ENCODE measurements at regions not wholly inside any gene's neighbourhood (a gene's known extent, or its start where the extent isn't known, plus 50 kb on each side); places are given as distances from the start of the nearest gene placed in this dataset.

- DNase-seq (ENCODE audit: low spot score) (no peak), ATAC-seq (no peak), FAIRE-seq (no peak)
- CTCF ChIA-PET (ENCODE audit: low intra/inter-chr PET ratio, low total read pairs): no interaction called here
- in situ Hi-C loops (cut with HindIII; ENCODE audit: extremely low pct_ligation_motif_present, low pct_unique_long_range_greater_than_20kb) (no loop called here), intact Hi-C loops (cut with micrococcal nuclease; ENCODE audit: unreplicated experiment) (no loop called here)
- no peak for TF ChIP-seq ATF3 (CRISPR knock-in tag; IDR thresholded peaks at IDR 0.05)
- no peak for TF ChIP-seq HIVEP1 (CRISPR knock-in tag; IDR thresholded peaks at IDR 0.05)
- Histone ChIP-seq H3K27me3 (ENCODE audit: control insufficient read depth in 1 of 2, insufficient read depth in 2 of 2, low read length in 2 of 2) (no peaks in the 10 kb centered on the region), H3K4me1 (ENCODE audit: insufficient read depth, low read length) (no peaks in the 10 kb centered on the region), H3K27ac (ENCODE audit: extremely low read length, insufficient read depth, low read length) (no peak overlapping the region), H3K9me3 (ENCODE audit: low read length) (no peaks in the 10 kb centered on the region), H3K4me3 (replicated peaks in 1 of 3; ENCODE audit: insufficient read depth in 1 of 3, low read depth in 2 of 3, low read length in 3 of 3) (no peak overlapping the region), H3K4me2 (ENCODE audit: low read depth, low read length) (no peak overlapping the region), H3K79me2 (ENCODE audit: insufficient read depth, low read length) (no peaks in the 10 kb centered on the region), H3K9ac (ENCODE audit: insufficient read depth, low read depth, low read length) (no peak overlapping the region), H4K20me1 (ENCODE audit: insufficient read depth, low read length) (no peaks in the 10 kb centered on the region), H2AFZ (ENCODE audit: low read length) (no peak overlapping the region), H3K36me3 (replicated peaks in 1 of 2; ENCODE audit: control insufficient read depth in 1 of 2, insufficient read depth in 2 of 2, low read length in 2 of 2) (no peaks in the 10 kb centered on the region)
- POLR2A ChIA-PET: no interaction called here
- BruUV-seq (replicated peaks): no TSS peak
- 0% methylated on average over 5 of the region's 5 CpGs for WGBS (ENCODE audit: low lambda C conversion rate)
Observed at GRCh38 chr2:66050392-66050791, 384.5 kb upstream of the MEIS1 start.

GRCh38 chr2:66048667-66049066 lies 386.3 kb upstream of the MEIS1 start:
- H3K27me3 ChIP-seq (ENCODE audit: control insufficient read depth in 1 of 2, insufficient read depth in 2 of 2, low read length in 2 of 2): no peaks in the 10 kb centered on the region
- ChIA-PET POLR2A (no interaction called here), CTCF (ENCODE audit: low intra/inter-chr PET ratio, low total read pairs) (no interaction called here)
- no TSS peak for BruUV-seq (replicated peaks)
- FAIRE-seq: no peak
- no peaks in the 10 kb centered on the region for H4K20me1 ChIP-seq (ENCODE audit: insufficient read depth, low read length)
- no peak overlapping the region for H3K9ac ChIP-seq (ENCODE audit: insufficient read depth, low read depth, low read length)
- H3K4me2 ChIP-seq (ENCODE audit: low read depth, low read length): no peak overlapping the region
- H3K9me3 ChIP-seq (ENCODE audit: low read length): no peaks in the 10 kb centered on the region
- in situ Hi-C loops (cut with HindIII; ENCODE audit: extremely low pct_ligation_motif_present, low pct_unique_long_range_greater_than_20kb) (no loop called here), intact Hi-C loops (cut with micrococcal nuclease; ENCODE audit: unreplicated experiment) (no loop called here)
- H2AFZ ChIP-seq (ENCODE audit: low read length): no peak overlapping the region
- H3K27ac ChIP-seq (ENCODE audit: extremely low read length, insufficient read depth, low read length): no peak overlapping the region
- DNase-seq (ENCODE audit: low spot score): no peak
- TF ChIP-seq FOSL1 (CRISPR knock-in tag; IDR thresholded peaks at IDR 0.05; ENCODE audit: borderline replicate concordance): no peak
- TF ChIP-seq MAF1 (CRISPR knock-in tag; IDR thresholded peaks at IDR 0.05; ENCODE audit: borderline replicate concordance): no peak
- TF ChIP-seq MED1 (CRISPR knock-in tag; IDR thresholded peaks at IDR 0.05): no peak
- no peak for TF ChIP-seq PBX3 (CRISPR knock-in tag; IDR thresholded peaks at IDR 0.05; ENCODE audit: borderline replicate concordance)
- no peak for TF ChIP-seq ZBTB21 (CRISPR knock-in tag; IDR thresholded peaks at IDR 0.05)
- TF ChIP-seq MED8 (CRISPR knock-in tag; IDR thresholded peaks at IDR 0.05; ENCODE audit: insufficient replicate concordance): no peak
- no peak for TF ChIP-seq ZBTB44 (CRISPR knock-in tag; IDR thresholded peaks at IDR 0.05)
- no peak for TF ChIP-seq ZNF780A (CRISPR knock-in tag; IDR thresholded peaks at IDR 0.05)
- TF ChIP-seq ZNF607 (CRISPR knock-in tag; IDR thresholded peaks at IDR 0.05; ENCODE audit: borderline replicate concordance): no peak
- TF ChIP-seq ZC3H13 (CRISPR knock-in tag; IDR thresholded peaks at IDR 0.05): no peak
- TF ChIP-seq POGZ (CRISPR knock-in tag; IDR thresholded peaks at IDR 0.05): no peak
- no peak for TF ChIP-seq FOXA3 (CRISPR knock-in tag; IDR thresholded peaks at IDR 0.05)
- TF ChIP-seq ZNF329 (CRISPR knock-in tag; IDR thresholded peaks at IDR 0.05; ENCODE audit: low read depth): no peak
- TF ChIP-seq MAFG (CRISPR knock-in tag; IDR thresholded peaks at IDR 0.05): no peak
- no peak for TF ChIP-seq ZNF639 (CRISPR knock-in tag; conservative IDR thresholded peaks at IDR 0.05)
- WGBS (ENCODE audit: low lambda C conversion rate): 40% methylated on average over 3 of the region's 3 CpGs
- ATAC-seq: no peak
- H3K79me2 ChIP-seq (ENCODE audit: insufficient read depth, low read length): no peaks in the 10 kb centered on the region
- H3K4me3 ChIP-seq (replicated peaks in 1 of 3; ENCODE audit: insufficient read depth in 1 of 3, low read depth in 2 of 3, low read length in 3 of 3): no peak overlapping the region
- no peaks in the 10 kb centered on the region for H3K4me1 ChIP-seq (ENCODE audit: insufficient read depth, low read length)
- no peaks in the 10 kb centered on the region for H3K36me3 ChIP-seq (replicated peaks in 1 of 2; ENCODE audit: control insufficient read depth in 1 of 2, insufficient read depth in 2 of 2, low read length in 2 of 2)
